SH-SY5Y (cell line): ENCODE measurements at regions not wholly inside any gene's neighbourhood (a gene's known extent, or its start where the extent isn't known, plus 50 kb on each side); places are given as distances from the start of the nearest gene placed in this dataset.

ENCODE experiments used
- GATA2 ChIP-seq: IDR thresholded peaks from 2 replicates; pipeline ENCODE4 v1.6.1; 2011; ENCODE audit warnings: mild to moderate bottlenecking, low read depth, low read length
- GATA3 ChIP-seq: IDR thresholded peaks from 2 replicates; pipeline ENCODE4 v1.6.1; 2011; ENCODE audit warnings: low read depth, mild to moderate bottlenecking, low read length, moderate library complexity

DNA sequence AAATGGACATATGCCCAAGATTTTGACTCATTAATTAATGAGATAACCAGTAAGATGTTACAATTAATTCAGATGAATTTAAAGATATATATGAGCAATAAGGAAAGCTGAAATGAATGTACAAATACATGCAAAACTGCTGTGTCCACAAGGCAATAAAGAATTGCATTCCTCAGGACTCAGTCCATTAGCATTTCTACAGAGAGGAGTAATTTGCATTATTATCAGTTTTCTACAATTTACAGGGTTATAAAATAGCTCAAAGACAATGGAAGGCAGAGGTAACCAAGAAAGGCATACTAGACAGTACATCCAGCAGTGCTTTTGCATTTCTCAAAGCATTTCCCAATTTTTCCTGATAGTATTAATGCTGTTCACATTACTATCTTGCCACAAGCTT is 377.1 kb upstream of the GOLIM4 start:
- no peak for TF ChIP-seq GATA2
- TF ChIP-seq GATA3, result no peak
